OCI-LY3 (cell line): ENCODE measurements at regions not wholly inside any gene's neighbourhood (a gene's known extent, or its start where the extent isn't known, plus 50 kb on each side); places are given as distances from the start of the nearest gene placed in this dataset.

Experiments
- H2AFZ ChIP-seq: fragments of 200-600, 300-600 bp; shearing (Covaris generic); 2 replicates; pipeline ENCODE4 v1.6.0; 2014; ENCODE audit warnings: antibody characterized with exemption, low read depth, low read length
- H3K27ac ChIP-seq: fragments of 200-600, 300-600 bp; sonication (generic); 2 replicates; pipeline ENCODE4 v1.5.1; 2014; ENCODE audit warnings: mild to moderate bottlenecking, low read length, moderate library complexity, mixed read lengths
- H3K27me3 ChIP-seq: fragments of 200-600, 300-600 bp; sonication (generic); 2 replicates; pipeline ENCODE4 v1.6.1; 2014; ENCODE audit warnings: low read depth, low read length, mixed read lengths
- H3K36me3 ChIP-seq: fragments of 200-600, 300-600 bp; sonication (generic); replicated peaks from 2 replicates; pipeline ENCODE3; 2014; ENCODE audit warnings: low read depth, low read length, mixed read lengths
- H3K4me1 ChIP-seq: fragments of 300-600, 200-600 bp; sonication (generic); 2 replicates; pipeline ENCODE4 v1.6.1; 2014; ENCODE audit warnings: low read length, mixed read lengths
- H3K4me2 ChIP-seq: fragments of 200-600, 300-600 bp; sonication (generic); 2 replicates; pipeline ENCODE4 v1.6.1; 2014; ENCODE audit warnings: low read length, mixed read lengths
- H3K4me3 ChIP-seq: fragments of 300-600, 200-600 bp; sonication (generic); 2 replicates; pipeline ENCODE4 v1.5.1; 2014; ENCODE audit warnings: antibody characterized with exemption, mild to moderate bottlenecking, low read length, moderate library complexity
- H3K79me2 ChIP-seq: fragments of 300-600, 200-600 bp; shearing (Covaris generic); 2 replicates; pipeline ENCODE4 v1.6.1; 2014; ENCODE audit warnings: mild to moderate bottlenecking, low read length, mixed read lengths
- H3K9ac ChIP-seq: fragments of 300-600, 200-600 bp; shearing (Covaris generic); 2 replicates; pipeline ENCODE4 v1.6.0; 2014; ENCODE audit warnings: mild to moderate bottlenecking, low read length, moderate library complexity
- H3K9me3 ChIP-seq: fragments of 200-600, 300-600 bp; shearing (Covaris generic); 2 replicates; pipeline ENCODE4 v1.6.1; 2014; ENCODE audit warnings: low read length, mixed read lengths; ENCODE audit not compliant: insufficient read depth
- H4K20me1 ChIP-seq: fragments of 200-600, 300-600 bp; sonication (generic); 2 replicates; pipeline ENCODE4 v1.6.1; 2016; ENCODE audit warnings: low read length, mixed read lengths; ENCODE audit not compliant: insufficient read depth
- CTCF ChIP-seq: fragments of 200-600, 300-600 bp; sonication (generic); IDR thresholded peaks from 2 replicates; pipeline ENCODE4 v1.5.1; 2014; ENCODE audit warnings: antibody characterized with exemption, low read length, low read depth
- EZH2phosphoT487 ChIP-seq: fragments of 200-600 bp; shearing (Covaris generic); IDR thresholded peaks from 2 replicates; pipeline ENCODE4 v1.6.1; 2018; ENCODE audit warnings: antibody characterized with exemption, mixed run types, low read depth

GRCh38 chr4:28360681-28361080 is 1500.0 kb downstream of the STIM2 start:
- no peak overlapping the region for H3K9ac ChIP-seq
- H2AFZ ChIP-seq = no peak overlapping the region
- peaks cover 9% of the 10 kb centered on the region for H3K4me1 ChIP-seq
- H3K27me3 ChIP-seq = no peaks in the 10 kb centered on the region
- H4K20me1 ChIP-seq = no peaks in the 10 kb centered on the region
- no peak overlapping the region for H3K4me3 ChIP-seq
- no peaks in the 10 kb centered on the region for H3K36me3 ChIP-seq
- TF ChIP-seq CTCF (no peak), EZH2phosphoT487 (no peak)
- H3K4me2 ChIP-seq = no peak overlapping the region
- H3K79me2 ChIP-seq = no peaks in the 10 kb centered on the region
- H3K9me3 ChIP-seq = no peaks in the 10 kb centered on the region
- no peak overlapping the region for H3K27ac ChIP-seq

- Histone ChIP-seq H3K4me3 (no peak overlapping the region), H2AFZ (no peak overlapping the region), H3K4me1 (peaks cover 9% of the 10 kb centered on the region)
These were observed 1501.5 kb downstream of the STIM2 start for GRCh38 chr4:28362169-28362568.

GRCh38 chr4:28369499-28369898 is 1508.9 kb downstream of the STIM2 start:
- no peak overlapping the region for H3K4me2 ChIP-seq

More at GRCh38 chr4:28362169-28362568, 1501.5 kb downstream of the STIM2 start:
- Histone ChIP-seq H3K27ac (no peak overlapping the region), H3K9me3 (no peaks in the 10 kb centered on the region), H3K4me2 (no peak overlapping the region), H3K79me2 (no peaks in the 10 kb centered on the region), H3K36me3 (no peaks in the 10 kb centered on the region), H3K27me3 (no peaks in the 10 kb centered on the region), H3K9ac (no peak overlapping the region), H4K20me1 (no peaks in the 10 kb centered on the region)
- no peak for TF ChIP-seq CTCF
- TF ChIP-seq EZH2phosphoT487 = no peak

DNA sequence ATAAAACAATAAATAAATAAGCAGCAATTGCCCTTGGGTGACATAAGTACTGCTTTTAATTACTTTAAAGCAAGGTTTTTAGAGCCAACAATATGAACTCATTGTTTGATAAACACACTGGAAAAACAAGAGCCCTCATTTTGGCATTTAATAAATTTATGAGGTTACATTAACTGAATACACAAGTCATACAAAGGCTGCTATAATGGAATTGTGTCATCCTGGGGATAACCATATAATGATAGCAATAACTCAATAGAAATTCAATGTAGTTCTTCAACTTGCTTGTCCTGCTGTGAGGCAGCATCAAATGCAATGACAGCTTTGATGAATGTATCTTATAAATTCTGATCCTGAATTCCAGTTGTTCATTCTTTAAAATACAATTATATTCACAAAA is 1512.5 kb downstream of the STIM2 start:
- no peaks in the 10 kb centered on the region for H3K9me3 ChIP-seq
- no peaks in the 10 kb centered on the region for H3K27me3 ChIP-seq
- no peak overlapping the region for H2AFZ ChIP-seq
- TF ChIP-seq CTCF (no peak), EZH2phosphoT487 (no peak)
- H3K27ac ChIP-seq = no peak overlapping the region
- H3K4me3 ChIP-seq = no peak overlapping the region
- H4K20me1 ChIP-seq = no peaks in the 10 kb centered on the region
- no peak overlapping the region for H3K9ac ChIP-seq
- no peaks in the 10 kb centered on the region for H3K79me2 ChIP-seq
- no peak overlapping the region for H3K4me2 ChIP-seq
- H3K36me3 ChIP-seq = no peaks in the 10 kb centered on the region
- no peaks in the 10 kb centered on the region for H3K4me1 ChIP-seq

More at GRCh38 chr4:28369499-28369898, 1508.9 kb downstream of the STIM2 start:
- TF ChIP-seq EZH2phosphoT487 (no peak), CTCF (no peak)
- Histone ChIP-seq H3K27ac (no peak overlapping the region), H3K9ac (no peak overlapping the region), H3K27me3 (no peaks in the 10 kb centered on the region), H3K4me3 (no peak overlapping the region), H3K4me1 (no peaks in the 10 kb centered on the region), H3K9me3 (no peaks in the 10 kb centered on the region), H3K79me2 (no peaks in the 10 kb centered on the region), H4K20me1 (no peaks in the 10 kb centered on the region), H2AFZ (no peak overlapping the region), H3K36me3 (no peaks in the 10 kb centered on the region)
